GM12878 (cell line): ENCODE measurements at regions not wholly inside any gene's neighbourhood (a gene's known extent, or its start where the extent isn't known, plus 50 kb on each side); places are given as distances from the start of the nearest gene placed in this dataset.

ENCODE experiments used
- ATAC-seq: fragments of 200-7000 bp; cut with Tn5 transposase; 3 replicates; pipeline ENCODE4 v1.9.1; 2020; ENCODE audit warnings: mild to moderate bottlenecking, moderate library complexity
- BruUV-seq: library from RNA; stranded (reverse); fragments of 400-500 nt; replicated peaks from 2 replicates; lab custom pipeline; 2021; lab: Mats Ljungman, UMichigan
- CTCF ChIA-PET: fragments of 300-600 bp; sonication (Branson Sonifier 250); formaldehyde crosslinking; extraction: SDS; loops from one replicate; lab custom pipeline; 2021; ENCODE audit warnings: inconsistent platforms; lab: Yijun Ruan, JAX
- POLR2A ChIA-PET: fragments of 350-600 bp; formaldehyde crosslinking; extraction: SDS; loops from one replicate; lab custom pipeline; 2021; ENCODE audit warnings: inconsistent platforms; lab: Charles Lee
- RAD21 ChIA-PET: fragments of 300-600 bp; sonication (Branson Sonifier 250); formaldehyde crosslinking; loops from one replicate; lab custom pipeline; 2023; ENCODE audit warnings: antibody characterized with exemption; ENCODE audit not compliant: unreplicated experiment; lab: Charles Lee
- SMC1A ChIA-PET: fragments of 300-600 bp; sonication (Branson Sonifier 250); formaldehyde crosslinking; loops from one replicate; lab custom pipeline; 2023; ENCODE audit not compliant: unreplicated experiment, uncharacterized antibody; lab: Charles Lee
- DNase-seq: peaks from one replicate; pipeline ENCODE4 v3.0.0-alpha.2; 2011; ENCODE audit warnings: low read depth, low spot score
- FAIRE-seq: peaks from 3 replicates; lab custom pipeline; 2011; peaks lifted over from hg19 to GRCh38; lab: Jason Lieb, UNC
- H2AFZ ChIP-seq: 2 replicates; pipeline ENCODE4 v1.6.0; 2011; ENCODE audit warnings: low read depth, low read length, control low read depth; ENCODE audit not compliant: control insufficient read depth
- H3K27ac ChIP-seq: 2 replicates; pipeline ENCODE4 v1.5.1; 2011; ENCODE audit warnings: control low read depth; ENCODE audit not compliant: control insufficient read depth, insufficient read depth
- H3K27me3 ChIP-seq, 2 experiments: replicated peaks in 1 of 2; 2 replicates each; pipeline versions ENCODE4 v1.6.0 to v1.6.1; 2011; ENCODE audit warnings: low read length in 1 of 2; ENCODE audit not compliant: control insufficient read depth in 2 of 2, insufficient read depth in 2 of 2
- H3K36me3 ChIP-seq, 2 experiments: 2 replicates each; pipeline ENCODE4 v1.5.1; 2011; ENCODE audit warnings: low read length in 1 of 2; ENCODE audit not compliant: control insufficient read depth in 2 of 2, insufficient read depth in 2 of 2
- H3K4me1 ChIP-seq: 2 replicates; pipeline ENCODE4 v1.6.1; 2011; ENCODE audit warnings: mild to moderate bottlenecking, low read length, moderate library complexity, mixed read lengths; ENCODE audit not compliant: control insufficient read depth, insufficient read depth
- H3K4me2 ChIP-seq: 2 replicates; pipeline ENCODE4 v1.6.0; 2011; ENCODE audit warnings: control low read depth; ENCODE audit not compliant: control insufficient read depth, insufficient read depth
- H3K4me3 ChIP-seq: fragments of 200-600 bp; sonication (generic); 2 replicates; pipeline ENCODE4 v1.5.1; 2016
- H3K79me2 ChIP-seq: 2 replicates; pipeline ENCODE4 v1.6.0; 2011; ENCODE audit warnings: low read length; ENCODE audit not compliant: control insufficient read depth, insufficient read depth
- H3K9ac ChIP-seq: 2 replicates; pipeline ENCODE4 v1.8.0; 2011; ENCODE audit warnings: low read length, control low read depth, mixed read lengths; ENCODE audit not compliant: control insufficient read depth, insufficient read depth
- H3K9me3 ChIP-seq: replicated peaks from 3 replicates; pipeline ENCODE4 v1.5.1; 2011; ENCODE audit warnings: mild to moderate bottlenecking, low read length; ENCODE audit not compliant: control insufficient read depth, insufficient read depth
- H4K20me1 ChIP-seq: 2 replicates; pipeline ENCODE4 v1.6.0; 2011; ENCODE audit not compliant: control insufficient read depth, insufficient read depth
- CHD2 ChIP-seq: IDR thresholded peaks from 2 replicates; pipeline ENCODE4 v1.6.1; 2011; ENCODE audit warnings: low read depth, low read length, improper control_type of control experiment, borderline replicate concordance
- ELK1 ChIP-seq: IDR thresholded peaks from 2 replicates; pipeline ENCODE4 v1.6.1; 2012; ENCODE audit warnings: low read depth, low read length, improper control_type of control experiment
- IRF3 ChIP-seq: fragments of 450-650 bp; IDR thresholded peaks from 2 replicates; pipeline ENCODE4 v1.6.1; 2014; ENCODE audit warnings: mild to moderate bottlenecking
- RB1 ChIP-seq: fragments of 450-650 bp; formaldehyde crosslinking; IDR thresholded peaks from 2 replicates; pipeline ENCODE4 v1.6.1; 2017; ENCODE audit warnings: mild to moderate bottlenecking, borderline replicate concordance
- RELB ChIP-seq: fragments of 450-650 bp; IDR thresholded peaks from 2 replicates; pipeline ENCODE4 v1.6.1; 2017; ENCODE audit warnings: low read depth, mild to moderate bottlenecking, moderate library complexity
- SMARCA5 ChIP-seq: fragments of 450-650 bp; IDR thresholded peaks from 2 replicates; pipeline ENCODE4 v1.6.1; 2017; ENCODE audit warnings: mild to moderate bottlenecking
- SP1 ChIP-seq: IDR thresholded peaks from one replicate; pipeline ENCODE4 v1.6.1; 2011; ENCODE audit warnings: low read depth, low read length
- SPI1 ChIP-seq: IDR thresholded peaks from 2 replicates; pipeline ENCODE4 v1.6.1; 2011; ENCODE audit warnings: low read depth, mild to moderate bottlenecking, low read length, moderate library complexity, borderline replicate concordance; ENCODE audit not compliant: insufficient read depth
- USF1 ChIP-seq: IDR thresholded peaks from 2 replicates; pipeline ENCODE4 v1.6.1; 2011; ENCODE audit warnings: borderline replicate concordance, low read depth, mild to moderate bottlenecking, moderate library complexity, mixed read lengths, low read length; ENCODE audit not compliant: insufficient read depth; ENCODE audit errors: extremely low read length
- ZNF592 ChIP-seq: fragments of 450-650 bp; IDR thresholded peaks from 2 replicates; pipeline ENCODE4 v1.6.1; 2017; ENCODE audit warnings: mild to moderate bottlenecking, moderate library complexity
- WGBS: methylation state at CpG from one replicate; pipeline ENCODE4 v1.1.6; 2016; ENCODE audit warnings: low lambda C conversion rate; ENCODE audit not compliant: insufficient replicate concordance, insufficient coverage; ENCODE audit errors: missing lambda C conversion rate; 5-methylcytosine and 5-hydroxymethylcytosine counted together
- in situ Hi-C: fragments of 300-500 bp; cut with MboI; formaldehyde crosslinking; loops from 9 replicates; pipeline ENCODE4 v1.14.3; 2018; ENCODE audit warnings: mixed read lengths
- intact Hi-C: fragments of 100-400 bp; cut with micrococcal nuclease; formaldehyde crosslinking; loops from one replicate; pipeline ENCODE4 v1.14.2; 2022; ENCODE audit not compliant: unreplicated experiment

- H3K4me2 ChIP-seq, result no peak overlapping the region
- intact Hi-C loops (no loop called here), in situ Hi-C loops (no loop called here)
- H3K9ac ChIP-seq, result no peak overlapping the region
- H3K79me2 ChIP-seq, result no peaks in the 10 kb centered on the region
- FAIRE-seq (no peak), ATAC-seq (no peak), DNase-seq (no peak)
- WGBS, result 30% methylated on average over 3 of the region's 3 CpGs
- H4K20me1 ChIP-seq, result no peaks in the 10 kb centered on the region
- ChIA-PET SMC1A (interaction anchor here (1.1 kb wide), 1 partner anchor 21 kb away, joined by 3 read pairs; no protein-coding TSS in a partner anchor), POLR2A (interaction anchor here (0.6 kb wide), 1 partner anchor 1086 kb away, joined by 3 read pairs; no protein-coding TSS in a partner anchor), RAD21 (no interaction called here), CTCF (no interaction called here)
- no TSS peak for BruUV-seq
- no peaks in the 10 kb centered on the region for H3K36me3 ChIP-seq
- no peaks in the 10 kb centered on the region for H3K9me3 ChIP-seq
- H3K4me3 ChIP-seq, result no peak overlapping the region
- no peaks in the 10 kb centered on the region for H3K4me1 ChIP-seq
- no peak overlapping the region for H3K27ac ChIP-seq
- no peaks in the 10 kb centered on the region for H3K27me3 ChIP-seq
- no peak overlapping the region for H2AFZ ChIP-seq
- TF ChIP-seq RELB, result no peak
- TF ChIP-seq SMARCA5, result no peak
- no peak for TF ChIP-seq RB1
- TF ChIP-seq CHD2, result no peak
- TF ChIP-seq USF1, result no peak
- no peak for TF ChIP-seq SP1
- TF ChIP-seq ELK1, result no peak
- no peak for TF ChIP-seq SPI1
- no peak for TF ChIP-seq ZNF592
- TF ChIP-seq IRF3, result no peak
These were observed 717.7 kb downstream of the GBE1 start for GRCh38 chr3:81043660-81044199.
